ENCODE measurements at regions not wholly inside any gene's neighbourhood (a gene's known extent, or its start where the extent isn't known, plus 50 kb on each side); places are given as distances from the start of the nearest gene placed in this dataset.

GRCh38 chr2:109070290-109070689 lies 58.7 kb upstream of the SH3RF3 start:
- DNase-seq: no peak

DNA sequence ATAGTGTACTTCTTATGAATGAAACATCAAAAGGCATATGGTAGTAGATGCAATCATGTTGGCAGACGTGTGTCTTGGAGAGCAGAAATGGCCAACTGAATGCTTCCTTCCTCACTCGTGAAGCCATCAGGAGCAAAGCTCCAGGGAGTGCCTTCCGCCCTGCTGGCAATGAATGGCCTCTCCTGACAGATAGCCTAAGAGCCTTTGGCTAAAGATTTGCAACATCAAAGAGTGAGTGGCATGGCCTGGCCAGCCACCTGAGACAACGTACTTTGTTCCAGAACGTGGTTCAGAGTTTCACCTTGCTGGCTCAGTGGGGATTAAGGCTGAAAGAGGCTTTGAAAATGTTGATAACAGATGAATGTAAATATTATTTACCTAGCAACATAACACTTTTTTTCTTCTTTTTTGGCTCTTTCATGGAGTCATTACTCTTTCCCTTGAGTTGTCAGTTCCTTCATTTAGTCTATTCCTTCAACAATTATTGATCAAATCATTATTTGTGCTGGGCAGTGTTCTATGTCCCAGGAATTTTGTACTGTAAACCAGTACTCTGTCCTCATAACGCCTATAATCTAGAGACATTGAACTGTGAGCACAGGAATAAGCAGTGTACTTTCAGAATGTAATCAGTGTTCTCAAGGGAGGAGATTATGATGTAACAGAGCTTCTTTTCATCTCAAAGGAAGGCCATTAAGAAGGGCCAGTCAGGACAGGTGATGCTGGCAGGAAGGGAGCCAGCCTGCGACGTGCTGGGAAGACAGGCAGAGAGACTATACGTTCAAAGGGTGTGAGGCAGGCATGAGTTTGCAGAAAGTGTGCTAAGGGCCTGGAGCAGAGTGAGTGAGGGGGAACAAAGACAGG lies 59.4 kb upstream of the SH3RF3 start:
- DNase-seq: no peak

DNA sequence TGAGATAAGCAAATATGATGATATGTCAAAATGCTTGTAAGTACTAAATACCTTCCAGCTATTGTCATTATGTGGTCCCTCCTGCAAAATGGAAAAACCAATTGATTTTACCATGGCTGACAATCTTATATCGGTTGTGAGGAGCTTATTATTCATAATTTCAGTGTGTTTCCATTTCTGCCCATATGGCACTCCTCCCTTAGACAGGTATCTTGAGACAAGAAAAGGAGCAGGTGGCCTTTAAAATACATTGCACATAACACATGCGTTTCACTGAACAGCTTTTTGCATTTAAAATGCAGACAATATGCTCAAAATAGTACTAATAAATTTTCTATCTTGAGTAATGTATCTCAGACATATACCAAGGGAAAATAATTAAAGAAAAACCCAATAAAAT lies 60.2 kb upstream of the SH3RF3 start:
- DNase-seq: no peak

GRCh38 chr2:109067631-109068125 lies 61.3 kb upstream of the SH3RF3 start:
- DNase-seq: no peak

DNA sequence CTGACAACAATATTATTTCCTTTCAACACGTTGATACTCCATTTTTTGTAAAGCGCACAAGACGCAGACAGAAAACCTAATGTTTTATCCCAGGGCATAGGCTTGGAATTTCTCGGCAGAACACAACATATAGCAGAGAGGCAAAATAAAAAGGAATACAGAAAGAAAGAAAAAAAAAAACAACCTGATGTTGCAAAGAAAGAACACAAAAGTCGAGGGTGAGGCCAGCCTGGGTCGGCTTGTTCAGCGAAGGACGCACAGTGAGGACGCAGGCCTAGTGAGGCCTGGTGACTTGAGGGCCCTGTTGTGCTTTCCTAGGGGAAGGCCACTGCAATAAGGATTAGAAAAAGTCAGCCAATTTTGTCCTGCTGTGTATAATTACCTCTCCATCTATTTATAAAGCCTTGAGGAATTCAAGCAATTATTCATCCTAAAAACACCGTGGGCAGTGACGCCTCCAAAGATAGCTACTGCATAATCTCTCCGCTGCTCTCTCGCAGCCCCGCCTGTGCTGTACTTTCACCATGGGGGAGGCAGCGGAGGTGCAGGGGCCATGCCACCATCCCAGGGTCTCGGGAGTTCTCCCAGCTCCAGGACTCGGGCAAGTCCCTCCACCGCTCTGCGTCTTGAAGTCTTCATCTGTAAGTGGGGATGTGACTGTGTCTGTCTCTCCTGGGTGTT lies 61.9 kb upstream of the SH3RF3 start:
- DNase-seq: no peak

DNA sequence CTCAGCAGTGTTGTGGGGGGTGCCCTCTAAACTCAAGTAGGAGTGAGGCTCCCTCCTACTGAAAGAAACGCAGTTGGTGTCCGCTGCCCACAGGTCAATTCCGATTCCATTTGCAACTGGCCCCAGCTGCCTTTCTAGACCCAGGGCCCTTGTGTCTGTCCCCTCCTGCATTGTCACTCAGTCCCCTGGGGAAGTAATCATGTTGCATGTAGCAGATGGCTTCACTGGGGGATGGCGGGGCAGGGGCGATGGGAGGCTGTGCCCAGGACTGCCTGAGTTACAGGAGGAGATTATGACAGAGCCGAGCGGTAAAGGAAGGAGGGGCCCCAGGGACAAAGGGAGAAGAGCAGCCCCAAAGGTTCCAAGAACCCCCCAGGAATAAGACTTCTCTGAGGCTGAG lies 62.5 kb upstream of the SH3RF3 start:
- no peak for DNase-seq

- no peak for DNase-seq
Measured at GRCh38 chr2:109065391-109065734, 63.6 kb upstream of the SH3RF3 start.

DNA sequence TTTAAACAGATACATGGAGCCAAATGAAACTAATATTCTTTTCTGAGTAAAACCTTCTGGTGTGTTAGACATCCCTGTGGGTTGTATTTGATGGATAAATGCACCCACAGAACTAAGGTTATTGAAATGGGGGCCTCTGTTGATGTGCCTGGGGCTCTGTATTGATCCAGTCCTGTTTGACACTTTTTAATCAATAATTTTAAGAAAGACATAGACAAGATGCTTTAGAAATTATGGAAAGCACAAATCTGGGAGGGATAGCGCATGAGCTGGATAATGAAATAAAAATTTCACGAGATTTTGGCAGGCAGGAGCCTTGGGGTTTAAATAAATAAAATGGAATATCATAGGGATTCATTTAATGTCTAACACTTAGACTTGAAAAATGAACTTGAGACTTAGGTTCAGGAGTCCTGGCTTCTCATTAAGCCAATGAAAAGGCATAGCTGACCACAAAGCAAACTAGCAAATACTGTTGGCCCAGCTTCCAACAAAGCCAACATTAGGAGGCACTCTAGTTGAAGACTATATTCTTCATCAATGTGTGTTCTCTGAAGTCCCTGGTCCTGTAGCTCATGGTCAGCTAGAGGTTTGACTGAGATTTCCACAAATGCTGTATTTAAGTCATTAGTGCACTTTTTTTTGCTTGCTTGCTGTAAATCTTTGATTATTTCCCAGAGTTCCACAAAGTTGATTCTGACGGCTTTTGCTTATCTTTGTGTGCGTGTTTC lies 64.2 kb upstream of the SH3RF3 start:
- no peak for DNase-seq

DNA sequence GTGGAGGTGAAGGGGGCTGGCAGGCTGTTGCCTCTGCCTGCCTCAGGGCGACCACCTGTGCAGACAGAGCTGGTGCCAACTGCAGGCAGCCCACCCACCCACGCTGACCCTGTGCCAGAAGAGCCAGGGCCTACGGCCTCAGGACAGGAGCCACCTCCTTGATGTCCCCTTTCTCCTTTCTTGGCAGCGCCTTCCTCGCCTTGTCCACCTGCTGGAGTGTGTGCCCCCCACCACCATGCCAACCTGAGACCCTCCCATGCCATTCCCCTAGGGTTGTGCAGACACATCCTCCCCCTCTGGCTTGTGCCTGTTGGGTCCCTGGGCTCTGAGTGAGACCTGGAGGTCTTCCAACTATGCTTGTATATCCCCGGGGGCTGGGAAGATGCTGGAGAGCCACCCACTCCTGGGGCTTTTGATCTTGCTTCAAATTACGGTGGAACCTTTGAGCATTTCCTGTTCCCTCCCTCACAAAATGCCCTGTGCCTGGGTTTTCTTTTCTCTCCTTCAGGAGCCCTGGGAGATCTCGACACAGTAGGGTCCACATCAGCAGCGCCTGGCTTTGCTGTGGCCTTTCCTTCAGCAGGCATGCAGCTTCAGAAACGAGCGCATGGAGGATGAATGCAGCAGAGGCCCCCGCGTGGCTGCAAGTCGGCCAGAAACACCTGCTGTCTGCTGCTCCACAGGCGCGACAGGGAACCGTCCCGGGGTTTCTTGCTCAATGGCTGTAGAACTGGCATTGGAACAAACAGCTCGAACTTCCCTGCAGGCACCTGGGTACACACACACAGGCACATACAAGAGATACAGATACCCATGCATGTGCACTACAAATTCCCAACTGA lies 65.9 kb upstream of the SH3RF3 start:
- no peak for DNase-seq

DNA sequence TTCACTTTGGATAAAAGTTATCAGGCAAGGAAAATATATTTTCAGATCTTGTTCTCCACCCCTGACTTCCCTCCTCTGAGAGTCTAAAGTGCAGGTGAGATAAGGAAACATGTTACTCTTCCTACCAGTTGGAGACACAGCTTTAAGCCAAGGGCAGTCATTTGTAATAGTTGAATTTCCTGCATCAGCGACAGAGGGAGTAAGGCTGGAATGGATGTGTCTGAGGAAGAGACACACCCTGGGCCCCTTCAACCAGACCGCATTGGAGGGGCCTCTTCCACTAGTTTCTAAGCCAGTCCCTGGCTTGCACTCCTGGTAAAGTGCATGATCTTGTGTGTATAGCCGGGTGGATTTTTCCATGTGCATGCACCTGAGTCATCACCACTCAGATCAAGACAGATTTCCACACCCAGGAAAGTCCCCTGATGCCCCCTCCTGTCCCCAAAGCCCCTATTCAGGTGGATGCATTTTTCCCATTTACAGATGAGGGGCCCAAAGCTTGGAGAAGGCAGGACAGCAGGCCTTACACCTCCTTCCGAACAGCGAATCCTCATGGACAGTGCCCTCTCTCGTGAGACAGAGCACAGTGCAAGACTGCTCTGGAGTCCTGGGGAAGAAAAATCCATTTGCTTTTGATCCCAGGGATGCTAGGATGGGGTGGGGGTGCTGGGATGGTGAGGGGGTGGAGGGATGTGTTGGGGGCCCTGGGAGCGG lies 66.7 kb upstream of the SH3RF3 start:
- no peak for DNase-seq

DNA sequence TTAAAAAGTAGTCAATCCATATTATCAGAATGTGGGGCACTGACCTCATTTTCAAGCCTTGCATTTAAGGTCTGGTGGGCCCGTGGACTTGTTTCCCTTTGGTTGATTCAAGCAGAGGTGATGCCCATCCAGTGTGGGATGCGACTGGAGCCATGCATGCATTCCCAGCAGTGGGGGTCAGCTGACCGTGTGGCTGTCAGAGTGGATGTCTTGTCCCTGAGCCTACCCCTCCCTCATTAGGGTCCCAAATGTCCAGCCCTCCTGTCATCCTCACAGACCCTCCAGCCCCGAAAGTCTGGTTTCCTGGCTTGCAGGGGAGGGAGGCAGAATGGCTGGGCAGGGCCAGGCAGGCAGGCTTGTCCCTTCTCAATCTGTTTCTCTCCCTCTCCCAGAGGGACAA lies 67.3 kb upstream of the SH3RF3 start:
- DNase-seq: no peak

DNA sequence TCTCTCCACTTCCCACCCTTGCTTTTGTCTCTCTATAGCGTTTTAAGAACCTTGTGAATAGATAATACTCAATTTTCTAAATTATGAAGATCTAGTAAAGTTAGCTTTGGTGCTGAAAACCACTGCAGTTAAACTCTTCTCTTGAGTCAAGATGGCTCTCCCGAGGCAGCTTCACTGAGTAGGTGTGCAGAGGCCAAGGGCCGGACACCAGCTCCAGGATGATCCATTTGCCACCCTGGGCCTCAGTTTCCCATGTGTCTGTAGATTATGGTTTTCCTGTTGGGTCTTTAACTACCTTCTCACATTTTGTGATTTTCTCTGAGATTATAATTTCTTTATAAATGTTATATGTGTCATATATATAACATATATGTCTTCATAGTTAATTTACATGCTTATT lies 68.5 kb upstream of the SH3RF3 start:
- DNase-seq: no peak

DNA sequence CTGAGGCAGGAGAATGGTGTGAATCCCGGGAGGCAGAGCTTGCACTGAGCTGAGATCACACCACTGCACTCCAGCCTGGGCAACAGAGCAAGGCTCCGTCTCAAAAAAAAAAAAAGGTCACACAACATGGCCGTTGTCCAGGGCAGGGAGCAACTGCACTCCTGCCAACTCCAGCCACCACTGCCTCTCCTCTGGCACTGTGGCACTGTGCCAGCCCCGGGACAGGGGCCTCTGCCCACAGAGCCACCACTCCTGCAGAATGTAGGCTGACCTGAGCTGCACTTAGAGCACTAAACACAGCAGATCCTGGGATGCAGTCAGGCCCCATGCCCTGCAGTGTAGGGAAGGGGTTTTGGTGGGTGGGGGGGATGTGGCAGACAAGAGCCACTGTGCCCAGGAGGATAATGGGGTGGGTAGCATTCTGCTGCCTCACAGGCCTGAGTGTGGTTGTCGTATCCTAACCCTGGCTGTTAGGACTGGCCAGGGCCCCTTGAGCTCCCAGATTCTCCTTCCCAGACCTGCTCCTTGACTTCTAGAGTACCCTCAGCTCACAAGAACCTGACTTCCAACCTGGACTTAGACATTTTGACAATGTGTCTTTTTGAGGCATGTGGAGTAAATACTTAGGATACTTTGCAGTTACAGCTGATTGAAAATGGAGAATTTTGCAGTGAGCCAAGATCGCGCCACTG lies 69.4 kb upstream of the SH3RF3 start:
- DNase-seq: no peak

DNA sequence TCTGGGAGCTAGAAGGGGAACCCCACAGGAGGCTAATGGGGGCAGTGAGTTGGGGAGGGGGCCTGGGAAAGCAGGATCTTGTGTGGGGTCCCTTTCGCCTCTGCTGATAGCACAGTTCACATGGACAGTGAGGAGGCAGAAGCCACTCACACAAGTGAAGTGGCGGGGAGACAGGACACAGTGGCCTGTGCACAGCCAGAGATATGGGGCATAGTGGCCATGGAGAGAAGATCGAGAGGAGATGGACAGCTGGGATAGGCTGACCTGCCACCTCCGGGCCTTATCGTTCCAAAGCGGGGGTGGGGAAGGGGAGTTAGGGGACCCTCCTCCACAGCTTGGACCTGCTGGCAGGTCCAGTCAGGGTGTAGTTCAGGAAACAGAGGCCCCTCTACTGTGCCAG lies 69.8 kb upstream of the EDAR start:
- no peak for DNase-seq

DNA sequence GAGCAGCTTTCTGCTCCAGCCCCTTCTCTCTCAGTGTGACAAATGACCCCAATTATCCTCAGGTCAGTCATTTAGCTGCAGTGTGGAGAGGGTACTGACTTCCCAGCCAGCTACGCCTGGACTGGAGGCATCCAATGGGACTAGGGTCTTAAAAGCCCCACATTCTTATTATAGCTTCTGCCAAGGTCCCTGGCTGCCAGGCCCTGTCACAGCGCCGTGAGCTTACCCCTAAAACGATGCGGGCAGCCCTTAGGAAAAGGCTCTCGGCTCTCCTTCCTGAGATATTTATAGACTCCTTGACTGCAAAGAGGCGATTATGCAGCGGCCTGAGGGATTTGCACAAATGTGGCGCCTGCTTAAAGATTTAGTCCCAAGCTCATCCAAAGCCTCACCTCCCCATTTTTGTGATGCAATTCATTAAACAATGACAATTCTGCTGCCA lies 69.2 kb upstream of the EDAR start:
- DNase-seq: no peak

- no peak for DNase-seq
Measured at GRCh38 chr2:109057686-109058085, 68.7 kb upstream of the EDAR start.

- no peak for DNase-seq
Measured at GRCh38 chr2:109055435-109055834, 66.4 kb upstream of the EDAR start.

- no peak for DNase-seq
Measured at GRCh38 chr2:109054865-109055264, 65.8 kb upstream of the EDAR start.

DNA sequence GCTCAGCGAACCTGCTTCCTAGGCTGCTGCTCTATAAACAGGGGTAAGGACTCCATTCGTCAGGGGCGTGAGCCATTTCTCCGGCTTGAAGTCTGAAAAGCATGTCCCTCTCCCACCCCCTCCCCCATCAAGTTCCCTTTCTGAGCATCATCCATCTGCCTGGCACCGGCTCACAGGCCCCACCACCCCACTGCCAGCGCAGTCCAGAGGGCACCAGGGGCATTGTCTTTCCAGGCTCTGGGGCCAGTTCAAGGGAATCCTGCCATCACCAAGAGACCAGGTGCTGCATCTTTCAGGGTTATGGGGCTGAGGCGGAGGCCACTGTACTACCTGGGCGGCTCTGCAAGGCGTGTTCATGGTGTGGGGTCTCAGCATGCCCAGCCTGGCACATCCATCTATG lies 64.7 kb upstream of the EDAR start:
- no peak for DNase-seq

DNA sequence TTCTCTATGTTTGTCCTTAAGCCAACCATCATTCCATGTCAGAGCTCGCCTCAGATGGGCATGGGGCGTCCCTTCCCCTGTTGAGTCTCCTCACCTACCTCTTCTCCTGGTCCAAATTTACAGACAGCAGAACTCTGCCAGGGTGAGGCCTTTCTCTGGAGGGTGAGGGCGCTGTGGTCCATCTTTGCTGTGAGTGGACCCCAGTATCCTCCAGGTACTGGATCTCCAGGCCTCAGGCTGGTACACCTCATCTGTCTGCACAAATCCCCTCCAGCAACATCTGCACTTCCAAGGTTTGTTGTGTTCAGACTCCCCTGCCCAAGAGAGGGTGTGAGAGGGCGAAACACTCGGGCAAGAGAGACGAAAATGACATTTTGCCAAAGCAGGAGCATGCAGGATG lies 63.9 kb upstream of the EDAR start:
- no peak for DNase-seq

DNA sequence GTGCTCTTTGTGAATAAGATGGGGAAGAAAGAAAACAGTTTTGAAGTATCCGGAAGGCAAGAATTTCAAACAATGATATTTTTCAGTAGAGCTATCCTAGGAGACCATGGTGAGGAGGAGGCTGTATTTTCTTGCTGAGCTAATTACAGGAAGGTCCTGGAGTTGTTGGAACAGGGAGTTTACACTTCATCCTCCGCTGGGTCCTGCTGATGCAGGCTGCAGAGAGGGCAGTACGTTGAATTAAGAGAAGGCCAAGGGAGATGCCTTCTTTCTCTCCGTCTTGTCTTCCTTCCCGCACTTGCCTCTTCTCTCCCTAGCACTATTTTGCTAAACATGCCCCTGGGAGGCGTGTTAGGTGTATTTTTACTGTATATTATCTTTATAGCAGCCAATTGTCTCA lies 60.0 kb upstream of the EDAR start:
- DNase-seq: no peak

DNA sequence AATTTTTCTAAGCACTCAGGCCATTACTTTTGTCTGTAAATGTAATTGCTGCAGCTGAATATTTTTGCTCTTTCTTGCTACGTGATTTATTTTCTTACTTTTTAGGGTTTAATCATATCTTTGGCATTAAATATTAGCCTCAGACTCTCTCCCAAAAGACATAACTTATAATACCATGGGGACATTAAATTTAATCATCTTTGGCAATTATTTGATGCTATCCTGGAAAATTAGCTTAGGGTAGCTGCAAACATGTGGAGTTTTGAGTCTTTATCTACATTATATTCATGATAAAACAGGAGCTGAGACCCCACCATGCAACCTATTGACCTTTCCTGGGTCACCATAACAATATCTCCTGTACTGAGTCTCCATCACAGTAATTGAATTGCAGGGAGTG lies 59.1 kb upstream of the EDAR start:
- no peak for DNase-seq

All from activated CD4-positive, CD25-positive, alpha-beta regulatory T cell treated with anti-CD3 and anti-CD28 coated beads, Interleukin-2, amount 50 U/mL, for 72 hours (primary cell).